HG02571 (cell line): ENCODE measurements at regions not wholly inside any gene's neighbourhood (a gene's known extent, or its start where the extent isn't known, plus 50 kb on each side); places are given as distances from the start of the nearest gene placed in this dataset.
"Not testable (repeated sequence)": the region's sequence is repeated elsewhere in the genome, so short reads cannot be mapped to it uniquely, and the experiment has no call there.

Experiments
- ATAC-seq: cut with Tn5 transposase; IDR thresholded peaks from one replicate; pipeline ENCODE4 v1.9.1; 2021; ENCODE audit warnings: mild to moderate bottlenecking, moderate library complexity; ENCODE audit not compliant: unreplicated experiment

- not testable (repeated sequence) for ATAC-seq
Observed at GRCh38 chr16:88161623-88162275, 210.5 kb downstream of the BANP start.

- ATAC-seq = not testable (repeated sequence)
Observed at GRCh38 chr16:88162778-88163177, 211.5 kb downstream of the BANP start.

GRCh38 chr16:88164196-88165039, 213.2 kb downstream of the BANP start:
- not testable (repeated sequence) for ATAC-seq

GRCh38 chr16:88165040-88165544, 213.9 kb downstream of the BANP start:
- not testable (repeated sequence) for ATAC-seq

- not testable (repeated sequence) for ATAC-seq
Observed at GRCh38 chr16:88165683-88166082, 214.4 kb downstream of the BANP start.

- not testable (repeated sequence) for ATAC-seq
Observed at GRCh38 chr16:88166209-88166773, 215.1 kb downstream of the BANP start.

- not testable (repeated sequence) for ATAC-seq
Observed at GRCh38 chr16:88167798-88168556, 214.8 kb upstream of the ZNF469 start.

- ATAC-seq = not testable (repeated sequence)
Observed at GRCh38 chr16:88168557-88168949, 214.2 kb upstream of the ZNF469 start.

GRCh38 chr16:88169136-88169830, 213.5 kb upstream of the ZNF469 start:
- ATAC-seq = not testable (repeated sequence)

GRCh38 chr16:88169831-88170165, 213.0 kb upstream of the ZNF469 start:
- not testable (repeated sequence) for ATAC-seq

GRCh38 chr16:88170528-88170991, 212.2 kb upstream of the ZNF469 start:
- ATAC-seq = no peak

- ATAC-seq = not testable (repeated sequence)
Observed at GRCh38 chr16:88171126-88171525, 211.6 kb upstream of the ZNF469 start.

GRCh38 chr16:88176184-88176583, 206.6 kb upstream of the ZNF469 start:
- ATAC-seq = not testable (repeated sequence)

GRCh38 chr16:88176591-88177180, 206.1 kb upstream of the ZNF469 start:
- not testable (repeated sequence) for ATAC-seq

GRCh38 chr16:88178251-88178650, 204.5 kb upstream of the ZNF469 start:
- not testable (repeated sequence) for ATAC-seq

- ATAC-seq = not testable (repeated sequence)
Observed at GRCh38 chr16:88178896-88179295, 203.9 kb upstream of the ZNF469 start.

GRCh38 chr16:88182967-88183881, 199.5 kb upstream of the ZNF469 start:
- ATAC-seq = not testable (repeated sequence)

GRCh38 chr16:88184053-88184452, 198.7 kb upstream of the ZNF469 start:
- not testable (repeated sequence) for ATAC-seq
